Neural crest cell (in vitro differentiated cells): ENCODE measurements at regions not wholly inside any gene's neighbourhood (a gene's known extent, or its start where the extent isn't known, plus 50 kb on each side); places are given as distances from the start of the nearest gene placed in this dataset.

Experiments used
- DNase-seq: peaks from one replicate; pipeline ENCODE4 v3.0.0; 2021; ENCODE audit warnings: low read depth, mixed read lengths, low spot score
- H3K27ac Mint-ChIP-seq: one replicate; pipeline ENCODE4 v1.8.0; 2021; ENCODE audit warnings: mild to moderate bottlenecking, mixed read lengths; ENCODE audit not compliant: unreplicated experiment
- H3K27me3 Mint-ChIP-seq: 2 replicates; pipeline ENCODE4 v1.8.0; 2021; ENCODE audit warnings: low read depth, mild to moderate bottlenecking, mixed read lengths
- H3K36me3 Mint-ChIP-seq: 2 replicates; pipeline ENCODE4 v1.8.0; 2021; ENCODE audit warnings: low read depth, mild to moderate bottlenecking, mixed read lengths
- H3K4me1 Mint-ChIP-seq: 2 replicates; pipeline ENCODE4 v1.8.0; 2021; ENCODE audit warnings: mixed read lengths
- H3K4me3 Mint-ChIP-seq: one replicate; pipeline ENCODE4 v1.8.0; 2021; ENCODE audit warnings: mild to moderate bottlenecking, mixed read lengths
- H3K9me3 Mint-ChIP-seq: 2 replicates; pipeline ENCODE4 v1.8.0; 2021; ENCODE audit warnings: mixed read lengths
- CTCF ChIP-seq: fragments of 200-600 bp; sonication (generic); conservative IDR thresholded peaks from 2 replicates; pipeline ENCODE4 v1.5.0; 2021; ENCODE audit warnings: antibody characterized with exemption, mild to moderate bottlenecking

- H3K36me3 Mint-ChIP-seq = no peaks in the 10 kb centered on the region
- peaks cover 2% of the 10 kb centered on the region for H3K27me3 Mint-ChIP-seq
- TF ChIP-seq CTCF = no peak
- H3K27ac Mint-ChIP-seq = no peak overlapping the region
- H3K9me3 Mint-ChIP-seq = no peaks in the 10 kb centered on the region
- H3K4me3 Mint-ChIP-seq = no peak overlapping the region
- no peaks in the 10 kb centered on the region for H3K4me1 Mint-ChIP-seq
- no peak for DNase-seq
These were observed 258.5 kb upstream of the PROK2 start for GRCh38 chr3:72043204-72044133.

- DNase-seq = no peak
- H3K9me3 Mint-ChIP-seq = peaks cover under 1% of the 10 kb centered on the region
- no peak for TF ChIP-seq CTCF
- no peak overlapping the region for H3K27ac Mint-ChIP-seq
- no peaks in the 10 kb centered on the region for H3K36me3 Mint-ChIP-seq
- no peaks in the 10 kb centered on the region for H3K4me1 Mint-ChIP-seq
- H3K4me3 Mint-ChIP-seq = no peak overlapping the region
- peaks cover 10% of the 10 kb centered on the region for H3K27me3 Mint-ChIP-seq
These were observed 257.7 kb upstream of the PROK2 start for GRCh38 chr3:72042397-72043203.

GRCh38 chr3:72041511-72041910 lies 256.6 kb upstream of the PROK2 start:
- Mint-ChIP-seq H3K4me1 (no peaks in the 10 kb centered on the region), H3K36me3 (no peaks in the 10 kb centered on the region), H3K27ac (no peak overlapping the region), H3K4me3 (no peak overlapping the region), H3K9me3 (peaks cover 3% of the 10 kb centered on the region), H3K27me3 (peaks cover 16% of the 10 kb centered on the region)
- no peak for TF ChIP-seq CTCF
- DNase-seq = no peak

- DNase-seq = no peak
- Mint-ChIP-seq H3K4me1 (no peaks in the 10 kb centered on the region), H3K4me3 (no peak overlapping the region), H3K27ac (no peak overlapping the region), H3K36me3 (no peaks in the 10 kb centered on the region), H3K9me3 (peaks cover 3% of the 10 kb centered on the region), H3K27me3 (peaks cover 18% of the 10 kb centered on the region)
- no peak for TF ChIP-seq CTCF
These were observed 256.1 kb upstream of the PROK2 start for GRCh38 chr3:72041076-72041475.

- peaks cover 24% of the 10 kb centered on the region for H3K27me3 Mint-ChIP-seq
- H3K36me3 Mint-ChIP-seq = no peaks in the 10 kb centered on the region
- no peak overlapping the region for H3K4me3 Mint-ChIP-seq
- DNase-seq = no peak
- H3K4me1 Mint-ChIP-seq = no peaks in the 10 kb centered on the region
- H3K27ac Mint-ChIP-seq = no peak overlapping the region
- no peak for TF ChIP-seq CTCF
- peaks cover 3% of the 10 kb centered on the region for H3K9me3 Mint-ChIP-seq
These were observed 254.7 kb upstream of the PROK2 start for GRCh38 chr3:72039677-72040076.
